T follicular helper cell (primary cell): ENCODE measurements at regions not wholly inside any gene's neighbourhood (a gene's known extent, or its start where the extent isn't known, plus 50 kb on each side); places are given as distances from the start of the nearest gene placed in this dataset.

Experiments
- DNase-seq: peaks from one replicate; pipeline ENCODE4 v3.0.0-alpha.2; 2020; ENCODE audit warnings: low read depth

- DNase-seq, result no peak
These were observed 50.3 kb upstream of the FNDC1 start for GRCh38 chr6:159118924-159119323.

GRCh38 chr6:159117563-159117962 is 51.6 kb upstream of the FNDC1 start:
- DNase-seq, result no peak

- no peak for DNase-seq
These were observed 52.2 kb upstream of the FNDC1 start for GRCh38 chr6:159117046-159117445.

GRCh38 chr6:159116343-159116742 is 52.9 kb upstream of the FNDC1 start:
- DNase-seq, result no peak

- DNase-seq, result no peak
These were observed 54.6 kb upstream of the FNDC1 start for GRCh38 chr6:159114569-159114968.

- no peak for DNase-seq
These were observed 56.0 kb upstream of the FNDC1 start for GRCh38 chr6:159113223-159113622.

GRCh38 chr6:159112714-159113113 is 56.5 kb upstream of the FNDC1 start:
- DNase-seq, result no peak

GRCh38 chr6:159110748-159111147 is 58.5 kb upstream of the FNDC1 start:
- no peak for DNase-seq

GRCh38 chr6:159110013-159110412 is 59.2 kb upstream of the FNDC1 start:
- DNase-seq, result no peak

GRCh38 chr6:159109391-159109790 is 59.8 kb upstream of the FNDC1 start:
- no peak for DNase-seq

GRCh38 chr6:159108426-159108985 is 60.7 kb upstream of the FNDC1 start:
- DNase-seq, result no peak

- DNase-seq, result peak; percentile 55
These were observed 61.5 kb upstream of the FNDC1 start for GRCh38 chr6:159107451-159108260.

GRCh38 chr6:159106627-159107241 is 61.9 kb upstream of the TAGAP start:
- DNase-seq, result peak; percentile 88

- DNase-seq, result no peak
These were observed 60.9 kb upstream of the TAGAP start for GRCh38 chr6:159105716-159106115.

- DNase-seq, result no peak
These were observed 60.1 kb upstream of the TAGAP start for GRCh38 chr6:159104931-159105330.

GRCh38 chr6:159104163-159104925 is 59.6 kb upstream of the TAGAP start:
- peak; percentile 66 for DNase-seq

- no peak for DNase-seq
These were observed 58.8 kb upstream of the TAGAP start for GRCh38 chr6:159103396-159104162.

- no peak for DNase-seq
These were observed 57.8 kb upstream of the TAGAP start for GRCh38 chr6:159102373-159103160.

- no peak for DNase-seq
These were observed 56.9 kb upstream of the TAGAP start for GRCh38 chr6:159101656-159102055.

GRCh38 chr6:159100395-159101182 is 55.8 kb upstream of the TAGAP start:
- DNase-seq, result no peak
